GM21825 (cell line): ENCODE measurements at regions not wholly inside any gene's neighbourhood (a gene's known extent, or its start where the extent isn't known, plus 50 kb on each side); places are given as distances from the start of the nearest gene placed in this dataset.

Experiments
- ATAC-seq: cut with Tn5 transposase; IDR thresholded peaks from one replicate; pipeline ENCODE4 v1.9.1; 2021; ENCODE audit warnings: mild to moderate bottlenecking, moderate library complexity; ENCODE audit not compliant: unreplicated experiment

DNA sequence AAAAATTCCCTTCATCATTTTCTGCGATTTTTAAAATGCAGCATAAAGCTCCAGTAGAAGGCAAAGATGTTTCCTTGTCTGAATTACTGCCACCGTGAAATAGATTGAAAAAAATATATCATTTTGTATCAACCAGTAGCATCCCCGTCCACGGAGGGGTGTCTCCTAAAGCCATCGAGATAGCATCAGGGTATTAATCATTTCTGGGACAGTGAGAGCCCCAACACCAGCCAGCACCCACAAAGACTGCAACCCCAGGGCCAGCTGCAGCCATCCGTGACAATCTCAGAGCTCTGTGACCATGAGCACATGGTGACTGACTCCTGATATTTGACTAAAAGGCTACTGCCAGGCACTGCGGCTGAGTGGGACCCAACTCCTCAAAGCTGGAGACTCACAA is 64.1 kb upstream of the SIX3 start:
- no peak for ATAC-seq

DNA sequence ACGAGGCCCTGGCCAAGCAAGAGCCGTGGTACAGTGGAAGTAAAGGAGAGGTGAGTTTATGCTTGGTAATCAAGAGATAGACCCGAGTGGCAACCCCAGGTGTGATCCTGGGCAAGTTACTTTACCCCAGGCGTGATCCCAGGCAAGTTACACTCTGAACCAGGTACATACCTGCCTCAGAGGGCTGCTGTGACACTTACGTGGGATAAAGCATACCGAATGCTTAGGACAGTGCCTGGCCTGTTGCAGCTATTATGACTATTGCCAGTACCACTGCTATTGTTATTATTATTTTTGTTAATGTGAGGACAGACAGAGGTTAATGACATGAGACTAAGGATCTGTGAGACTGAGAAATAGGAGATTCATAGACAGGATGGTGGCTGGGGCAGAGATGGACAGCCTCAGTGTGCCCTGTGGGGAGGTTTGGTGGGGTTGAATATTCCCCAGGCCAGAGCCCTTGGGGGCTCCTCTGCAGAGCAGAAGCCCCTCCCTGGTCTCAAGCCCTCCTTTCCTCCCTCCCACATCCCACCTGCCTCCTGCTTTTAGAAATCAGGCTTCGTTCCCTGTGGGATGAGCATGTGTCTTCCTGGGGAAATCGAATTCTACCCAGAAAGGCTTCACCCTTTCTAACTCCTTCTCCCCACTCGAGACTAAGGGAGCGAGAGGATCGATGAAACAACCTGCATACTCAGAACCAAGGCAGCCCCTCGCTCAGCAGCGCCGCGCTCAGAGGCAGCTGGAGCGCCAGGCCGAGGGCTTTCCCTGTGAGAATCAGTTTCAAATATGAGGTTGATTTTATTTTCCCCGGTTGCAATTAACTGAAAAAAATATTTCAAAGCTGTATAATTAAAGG is 62.0 kb upstream of the SIX3 start:
- no peak for ATAC-seq

- no peak for ATAC-seq
These were observed 61.4 kb upstream of the SIX3 start for GRCh38 chr2:44880125-44880483.

DNA sequence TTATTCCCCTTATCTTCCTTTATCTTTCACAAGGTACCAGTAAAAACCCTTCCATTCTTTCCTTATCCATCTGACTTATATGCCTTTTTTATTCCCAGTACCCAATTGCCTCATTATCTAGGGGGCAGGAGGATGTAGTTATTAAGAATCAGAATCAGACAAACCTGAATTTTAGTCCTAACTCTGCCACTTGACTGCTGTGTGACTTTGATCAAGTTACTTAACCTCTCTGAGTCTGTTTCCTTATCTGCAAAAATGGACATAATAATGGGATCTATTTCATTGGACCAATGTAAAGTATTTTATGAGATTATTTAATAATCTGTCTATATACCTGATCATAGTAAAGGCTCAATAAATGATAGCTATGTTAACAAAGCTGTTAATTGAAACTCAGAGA is 59.6 kb upstream of the SIX3 start:
- ATAC-seq: no peak

- no peak for ATAC-seq
These were observed 58.1 kb upstream of the SIX3 start for GRCh38 chr2:44883356-44883755.

DNA sequence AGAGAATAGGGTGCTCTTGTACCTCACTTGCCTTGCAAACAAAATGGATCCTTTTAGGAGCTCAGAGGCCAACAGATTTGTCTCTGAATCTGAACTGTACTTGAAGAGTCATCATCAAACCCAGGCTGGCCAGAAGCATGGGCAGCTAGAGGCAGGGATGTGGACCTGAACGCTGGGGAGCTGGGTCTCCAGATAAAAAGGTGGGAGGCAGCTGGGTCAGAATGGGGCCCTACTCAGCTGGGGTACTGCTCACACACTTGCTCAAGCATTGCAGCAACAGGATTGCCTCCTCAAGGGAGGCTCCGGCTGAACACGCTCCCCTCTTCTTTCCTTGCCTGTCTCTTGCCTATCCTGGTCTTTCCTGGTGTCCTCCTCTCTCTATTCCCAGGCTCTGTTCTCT is 57.3 kb upstream of the SIX3 start:
- no peak for ATAC-seq

- ATAC-seq: no peak
These were observed 56.8 kb upstream of the SIX3 start for GRCh38 chr2:44884677-44885076.

DNA sequence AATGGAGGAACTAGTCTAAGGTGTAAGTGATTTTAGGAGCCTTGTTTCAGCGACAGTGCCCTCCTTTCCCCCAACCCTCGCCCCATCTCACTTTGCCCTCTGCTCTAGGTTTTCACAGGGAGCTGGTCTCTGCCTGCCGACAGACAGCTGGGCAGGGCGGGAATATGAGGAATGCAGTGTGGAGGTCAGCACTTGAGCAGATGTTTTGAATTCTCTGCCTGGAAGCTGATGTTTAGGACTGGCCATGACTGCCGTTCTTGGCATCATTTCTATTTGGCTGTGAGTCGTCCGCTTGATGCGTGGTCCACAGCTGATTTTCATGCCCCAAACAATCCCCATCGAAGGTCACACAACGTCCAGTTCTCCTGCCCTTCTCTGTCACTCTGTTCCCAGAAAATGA is 55.1 kb upstream of the SIX3 start:
- no peak for ATAC-seq

DNA sequence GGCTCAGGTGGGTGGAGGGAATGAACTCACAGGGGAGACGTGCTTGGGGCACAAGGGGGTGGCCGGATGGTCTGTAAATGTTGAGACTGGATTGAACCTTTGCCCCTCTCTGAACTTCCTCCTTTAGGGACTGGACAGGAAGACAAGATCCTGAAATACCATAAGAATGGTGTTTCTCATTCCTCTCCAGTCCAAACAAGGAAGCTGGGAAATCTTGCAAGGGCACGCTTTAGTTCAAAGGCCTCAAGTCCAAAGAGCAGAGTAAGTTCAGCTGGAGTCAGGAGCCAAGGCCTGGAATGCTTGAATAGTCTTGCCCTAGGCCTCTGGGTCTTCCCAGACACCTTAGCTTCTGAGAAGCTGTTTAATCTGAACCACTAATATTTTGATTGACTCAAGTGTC is 52.4 kb upstream of the SIX3 start:
- ATAC-seq: no peak
